Common myeloid progenitor, CD34-positive (primary cell): ENCODE measurements at regions not wholly inside any gene's neighbourhood (a gene's known extent, or its start where the extent isn't known, plus 50 kb on each side); places are given as distances from the start of the nearest gene placed in this dataset.
"Not testable (repeated sequence)": the region's sequence is repeated elsewhere in the genome, so short reads cannot be mapped to it uniquely, and the experiment has no call there.

ENCODE experiments used
- CTCF ChIA-PET: fragments of 350-600 bp; sonication (Branson Sonifier 250); formaldehyde crosslinking; loops from one replicate; lab custom pipeline; 2021; ENCODE audit warnings: antibody characterized with exemption; lab: Charles Lee
- POLR2A ChIA-PET: fragments of 350-600 bp; sonication (Branson Sonifier 250); formaldehyde crosslinking; loops from one replicate; lab custom pipeline; 2021; ENCODE audit warnings: antibody characterized with exemption; lab: Charles Lee
- DNase-seq, 3 donors: peaks; one replicate each; pipeline versions ENCODE4 v3.0.0 to v3.0.0-alpha.2; 2013
- H3K27ac ChIP-seq, 2 experiments: 1 replicate in 1 of 2; 2 replicates in 1 of 2; pipeline ENCODE4 v1.7.0; 2013; ENCODE audit warnings: inconsistent platforms in 2 of 2, low read length in 2 of 2, mild to moderate bottlenecking in 2 of 2, low read depth in 1 of 2, moderate library complexity in 1 of 2; ENCODE audit not compliant: severe bottlenecking in 2 of 2, insufficient read depth in 1 of 2, poor library complexity in 1 of 2
- H3K27me3 ChIP-seq, 5 experiments: replicated peaks in 2 of 5; 1 replicate in 3 of 5; 2 replicates in 2 of 5; pipeline versions ENCODE4 v1.6.1 to v1.7.0; 2013; ENCODE audit warnings: low read length in 4 of 5, mild to moderate bottlenecking in 2 of 5, moderate library complexity in 2 of 5, inconsistent platforms in 1 of 5; ENCODE audit not compliant: insufficient read depth in 5 of 5, control insufficient read depth in 4 of 5
- H3K36me3 ChIP-seq, 4 experiments: 1 replicate in 2 of 4; 2 replicates in 2 of 4; pipeline versions ENCODE4 v1.6.1 to v1.7.0; 2013; ENCODE audit warnings: low read length in 3 of 4, control low read depth in 1 of 4, mild to moderate bottlenecking in 1 of 4; ENCODE audit not compliant: control insufficient read depth in 4 of 4, insufficient read depth in 4 of 4
- H3K4me1 ChIP-seq, 4 experiments: 1 replicate in 3 of 4; 2 replicates in 1 of 4; pipeline versions ENCODE4 v1.6.1 to v1.7.1; 2013; ENCODE audit warnings: low read length in 3 of 4, mild to moderate bottlenecking in 3 of 4, control low read depth in 1 of 4, inconsistent platforms in 1 of 4, moderate library complexity in 1 of 4; ENCODE audit not compliant: control insufficient read depth in 4 of 4, insufficient read depth in 4 of 4; ENCODE audit errors: control extremely low read depth in 1 of 4
- H3K4me3 ChIP-seq, 7 experiments: 1 replicate in 4 of 7; 2 replicates in 3 of 7; pipeline versions ENCODE4 v1.5.1 to v1.7.0; 2013; ENCODE audit warnings: mild to moderate bottlenecking in 7 of 7, low read length in 6 of 7, moderate library complexity in 6 of 7, inconsistent platforms in 2 of 7, low read depth in 2 of 7, control low read depth in 1 of 7; ENCODE audit not compliant: insufficient read depth in 4 of 7, control insufficient read depth in 1 of 7; ENCODE audit errors: extremely low read depth in 1 of 7
- H3K9me3 ChIP-seq, 5 experiments: 1 replicate in 4 of 5; 2 replicates in 1 of 5; pipeline versions ENCODE4 v1.6.1 to v1.7.1; 2013; ENCODE audit warnings: low read length in 4 of 5, mild to moderate bottlenecking in 2 of 5, inconsistent platforms in 1 of 5, low read depth in 1 of 5, moderate library complexity in 1 of 5; ENCODE audit not compliant: control insufficient read depth in 4 of 5, insufficient read depth in 2 of 5; ENCODE audit errors: control extremely low read depth in 1 of 5
- WGBS: methylation state at CpG from one replicate; pipeline ENCODE4 v1.1.5; 2013; ENCODE audit not compliant: insufficient coverage; 5-methylcytosine and 5-hydroxymethylcytosine counted together

- POLR2A ChIA-PET, H3K27me3 ChIP-seq, CTCF ChIA-PET, H3K4me3 ChIP-seq, H3K36me3 ChIP-seq, DNase-seq, H3K9me3 ChIP-seq, H3K4me1 ChIP-seq, H3K27ac ChIP-seq: not testable (repeated sequence)
- WGBS = 100% methylated on average over 2 of the region's 2 CpGs
Observed at GRCh38 chr10:123371626-123372025, 217.4 kb downstream of the BUB3 start.

DNA sequence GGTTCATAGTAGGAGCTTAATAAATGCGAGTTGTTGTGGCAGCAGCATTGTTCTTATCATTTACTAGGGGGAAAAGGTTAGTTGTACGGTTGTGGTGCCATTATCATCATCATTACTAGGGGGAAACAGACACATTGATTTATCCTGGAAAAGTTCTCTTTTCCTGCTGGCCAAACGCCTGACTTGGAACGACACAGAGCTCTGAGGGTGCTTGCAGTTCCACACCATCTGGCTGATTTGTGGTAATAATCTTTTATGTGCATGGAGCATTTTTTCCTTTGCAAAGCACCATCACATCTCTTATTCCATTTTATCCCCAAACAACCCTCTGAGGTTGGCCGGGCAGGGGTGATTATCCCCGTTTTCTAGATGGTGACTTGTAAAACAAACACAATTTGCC is 219.4 kb downstream of the BUB3 start:
- CTCF ChIA-PET = interaction anchor here (0.6 kb wide), 1 partner anchor 1779 kb away, joined by 3 read pairs; no protein-coding TSS in a partner anchor
- 93% methylated on average over 2 of the region's 6 CpGs for WGBS

DNA sequence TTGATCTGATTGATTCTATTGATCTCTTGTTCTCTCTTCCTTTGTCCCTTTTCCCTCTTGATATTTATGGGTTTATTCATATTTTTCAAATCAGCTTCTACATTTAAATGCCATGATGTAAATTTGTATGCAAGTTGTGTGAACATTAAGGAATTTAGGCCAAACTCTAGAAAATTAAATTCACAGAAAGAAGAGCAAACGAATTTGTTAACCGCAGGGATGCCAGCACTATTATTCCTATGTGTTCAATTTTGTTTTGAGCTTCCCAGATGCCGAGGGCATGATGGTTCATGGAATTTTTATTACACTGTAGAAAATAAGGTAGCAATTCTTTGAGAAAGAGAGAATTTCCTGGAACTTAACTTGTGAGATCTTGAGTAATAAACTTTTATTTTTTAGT is 220.9 kb downstream of the BUB3 start:
- CTCF ChIA-PET = no interaction called here
- peaks cover 0 to 4% (median 1%) of the 10 kb centered on the region in 5 experiments for H3K9me3 ChIP-seq
- 86% methylated on average over 2 of the region's 3 CpGs for WGBS
- H3K27me3 ChIP-seq = peaks cover 0 to 9% (median 1%) of the 10 kb centered on the region in 5 experiments
- H3K4me1 ChIP-seq = no peaks in the 10 kb centered on the region
- H3K4me3 ChIP-seq = no peak overlapping the region
- H3K27ac ChIP-seq = no peak overlapping the region
- H3K36me3 ChIP-seq = no peaks in the 10 kb centered on the region
- DNase-seq = no peak
- POLR2A ChIA-PET = no interaction called here

More for the DNA sequence above, 219.4 kb downstream of the BUB3 start:
- H3K4me3 ChIP-seq = no peak overlapping the region
- peaks cover 0 to 9% (median 1%) of the 10 kb centered on the region in 5 experiments for H3K27me3 ChIP-seq
- no peaks in the 10 kb centered on the region for H3K4me1 ChIP-seq
- POLR2A ChIA-PET = no interaction called here
- no peak for DNase-seq
- H3K9me3 ChIP-seq = peaks cover 0 to 7% (median 1%) of the 10 kb centered on the region in 5 experiments
- no peaks in the 10 kb centered on the region for H3K36me3 ChIP-seq
- no peak overlapping the region for H3K27ac ChIP-seq

DNA sequence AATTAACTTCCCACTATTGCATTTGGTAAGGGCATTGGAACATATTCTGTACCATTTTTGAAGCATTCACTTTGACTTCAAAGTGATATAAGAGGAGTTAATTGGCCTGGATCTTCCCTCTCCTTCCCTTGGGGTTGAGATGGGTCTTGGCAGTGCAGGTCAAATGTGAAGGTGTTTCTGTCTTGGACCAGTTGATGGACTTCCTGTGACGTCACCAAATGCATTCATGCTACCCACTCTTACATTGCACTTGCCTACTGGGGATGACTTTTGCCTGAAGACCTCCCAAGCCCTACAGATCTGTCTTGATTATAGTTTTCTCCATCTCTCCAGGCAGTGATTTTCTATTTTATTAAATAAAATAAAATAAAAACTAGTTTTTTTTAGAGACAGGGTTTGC is 221.5 kb downstream of the BUB3 start:
- no peak for DNase-seq
- Histone ChIP-seq H3K27me3 (peaks cover 0 to 9% (median 1%) of the 10 kb centered on the region in 5 experiments), H3K9me3 (peaks cover 0 to 3% (median 0%) of the 10 kb centered on the region in 5 experiments), H3K4me3 (no peak overlapping the region), H3K4me1 (no peaks in the 10 kb centered on the region), H3K36me3 (no peaks in the 10 kb centered on the region), H3K27ac (no peak overlapping the region)
- 100% methylated on average over 1 of the region's 1 CpG for WGBS
- POLR2A ChIA-PET = no interaction called here
- CTCF ChIA-PET = no interaction called here

GRCh38 chr10:123377883-123378282 is 223.7 kb downstream of the BUB3 start:
- WGBS = 84% methylated on average over 6 of the region's 8 CpGs
- ChIA-PET POLR2A (no interaction called here), CTCF (no interaction called here)
- Histone ChIP-seq H3K27me3 (peaks cover 0 to 12% (median 2%) of the 10 kb centered on the region in 5 experiments), H3K4me3 (no peak overlapping the region), H3K36me3 (no peaks in the 10 kb centered on the region), H3K27ac (no peak overlapping the region), H3K4me1 (no peaks in the 10 kb centered on the region), H3K9me3 (no peaks in the 10 kb centered on the region)
- no peak for DNase-seq

GRCh38 chr10:123378302-123378701 is 224.1 kb downstream of the BUB3 start:
- POLR2A ChIA-PET = no interaction called here
- peaks cover 0 to 11% (median 5%) of the 10 kb centered on the region in 5 experiments for H3K27me3 ChIP-seq
- no peak overlapping the region for H3K4me3 ChIP-seq
- no peak overlapping the region for H3K27ac ChIP-seq
- WGBS = 100% methylated on average over 2 of the region's 2 CpGs
- no peaks in the 10 kb centered on the region for H3K9me3 ChIP-seq
- H3K36me3 ChIP-seq = no peaks in the 10 kb centered on the region
- DNase-seq = no peak
- CTCF ChIA-PET = interaction anchor here (1.4 kb wide), 1 partner anchor 335 kb away, joined by 3 read pairs; no protein-coding TSS in a partner anchor
- H3K4me1 ChIP-seq = no peaks in the 10 kb centered on the region

DNA sequence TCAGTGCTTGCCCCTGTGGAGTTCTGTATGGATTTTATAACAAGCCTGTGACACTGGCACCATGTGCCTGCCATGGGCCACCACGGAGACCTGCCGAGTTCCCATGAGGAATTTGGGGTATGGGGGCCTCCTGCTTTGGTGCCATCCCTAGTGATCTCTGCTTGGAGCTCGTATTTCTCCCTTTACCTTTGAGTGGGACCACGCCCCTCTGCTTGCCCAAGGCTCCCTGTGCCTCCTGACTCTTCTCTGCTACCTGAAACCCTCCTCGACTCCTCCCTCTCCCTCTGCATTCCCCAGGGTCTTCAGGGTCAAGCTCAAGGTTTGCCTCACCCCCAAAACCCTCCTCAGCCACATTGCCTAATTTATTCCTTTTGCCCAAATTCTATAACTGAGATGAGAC is 225.0 kb downstream of the BUB3 start:
- Histone ChIP-seq H3K27me3 (peaks cover 0 to 9% (median 5%) of the 10 kb centered on the region in 5 experiments), H3K36me3 (no peaks in the 10 kb centered on the region), H3K4me1 (no peaks in the 10 kb centered on the region), H3K27ac (no peak overlapping the region), H3K9me3 (no peaks in the 10 kb centered on the region), H3K4me3 (no peak overlapping the region)
- POLR2A ChIA-PET = no interaction called here
- DNase-seq = no peak
- WGBS = 81% methylated on average over 5 of the region's 5 CpGs
- CTCF ChIA-PET = interaction anchor here (0.8 to 1.4 kb wide), 2 partner anchors 333 to 336 kb away, joined by 3 read pairs; no protein-coding TSS in a partner anchor
